PC-3 (cell line): ENCODE measurements at regions not wholly inside any gene's neighbourhood (a gene's known extent, or its start where the extent isn't known, plus 50 kb on each side); places are given as distances from the start of the nearest gene placed in this dataset.

Experiments
- CTCF ChIP-seq: fragments of 300-600 bp; sonication (generic); conservative IDR thresholded peaks from 2 replicates; pipeline ENCODE4 v1.5.1; 2017; ENCODE audit warnings: antibody characterized with exemption, low read depth, mild to moderate bottlenecking, low read length
- EZH2phosphoT487 ChIP-seq: fragments of 300-600 bp; sonication (generic); IDR thresholded peaks from 2 replicates; pipeline ENCODE4 v1.6.1; 2018; ENCODE audit warnings: mild to moderate bottlenecking, antibody characterized with exemption, low read length, borderline replicate concordance

- no peak for TF ChIP-seq CTCF
- no peak for TF ChIP-seq EZH2phosphoT487
These were observed 727.6 kb downstream of the PTPRU start for GRCh38 chr1:29963946-29964345.
